NCI-H128 (cell line): ENCODE measurements at regions not wholly inside any gene's neighbourhood (a gene's known extent, or its start where the extent isn't known, plus 50 kb on each side); places are given as distances from the start of the nearest gene placed in this dataset.
"Not testable (repeated sequence)": the region's sequence is repeated elsewhere in the genome, so short reads cannot be mapped to it uniquely, and the experiment has no call there.

Source experiments
- DNase-seq: peaks from one replicate; lab custom pipeline; 2025; ENCODE audit not compliant: unreplicated experiment; lab: John Stamatoyannopoulos, UW

DNA sequence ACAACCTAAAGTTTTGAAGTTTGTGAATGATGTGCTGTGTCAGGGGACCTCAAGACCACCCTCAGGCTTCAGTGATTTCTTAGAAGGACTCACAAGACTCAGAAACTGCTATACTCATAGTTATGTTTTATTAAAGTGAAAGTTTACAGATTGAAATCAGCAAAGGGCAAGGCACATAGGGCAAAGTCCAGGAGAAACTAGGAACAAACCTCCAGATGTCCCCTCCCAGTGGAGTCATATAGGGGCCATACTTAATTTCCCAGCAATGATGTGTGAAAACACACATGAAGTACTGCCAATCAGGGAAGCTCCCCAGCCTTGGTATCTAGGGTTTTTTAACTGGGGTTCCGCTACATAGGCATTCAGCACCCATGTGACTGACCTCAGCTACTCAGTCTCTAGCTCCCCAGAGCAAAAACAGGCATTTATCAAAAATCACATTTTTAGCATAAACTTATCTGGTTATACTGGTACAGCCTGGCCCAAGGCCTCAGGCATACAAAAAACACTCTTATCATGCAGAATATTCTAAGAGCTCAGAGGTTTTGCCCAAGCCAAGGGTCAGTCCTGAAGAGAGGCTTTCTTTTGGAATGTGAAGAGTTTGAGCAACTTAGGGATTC is 74.7 kb upstream of the ANKRD55 start:
- no peak for DNase-seq

DNA sequence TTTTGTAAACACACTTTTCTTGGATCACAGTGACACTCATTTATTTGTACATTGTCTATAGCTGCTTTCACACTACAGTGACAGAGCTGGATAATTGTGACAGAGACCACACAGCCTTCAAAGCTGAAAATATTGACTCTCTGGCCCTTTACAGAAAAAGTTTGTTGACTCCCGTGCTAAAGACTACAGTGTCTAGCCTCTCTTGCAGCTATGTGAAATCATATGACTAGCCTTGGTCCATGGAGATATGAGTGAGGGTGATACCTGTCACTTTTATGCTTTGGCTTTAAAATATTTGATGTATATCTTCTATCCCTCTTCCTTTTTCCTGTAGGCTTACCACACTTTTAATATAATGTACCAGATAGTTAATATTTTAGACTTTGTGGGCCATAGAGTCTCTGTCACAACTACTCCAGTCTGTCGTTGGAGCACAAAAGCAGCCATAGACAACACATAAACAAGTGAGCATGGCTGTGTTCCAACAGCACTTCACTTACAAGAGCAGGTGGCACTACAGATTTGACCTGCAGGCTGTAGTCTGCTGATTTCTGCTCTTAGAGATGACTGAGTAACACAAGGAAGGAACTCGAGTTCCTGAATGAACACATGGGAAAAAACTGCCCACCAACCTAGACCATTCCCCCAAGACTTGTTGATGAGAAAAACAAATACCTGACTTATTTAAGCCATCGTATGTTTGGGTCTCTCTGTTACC is 73.5 kb upstream of the ANKRD55 start:
- DNase-seq = peak; percentile 7

DNA sequence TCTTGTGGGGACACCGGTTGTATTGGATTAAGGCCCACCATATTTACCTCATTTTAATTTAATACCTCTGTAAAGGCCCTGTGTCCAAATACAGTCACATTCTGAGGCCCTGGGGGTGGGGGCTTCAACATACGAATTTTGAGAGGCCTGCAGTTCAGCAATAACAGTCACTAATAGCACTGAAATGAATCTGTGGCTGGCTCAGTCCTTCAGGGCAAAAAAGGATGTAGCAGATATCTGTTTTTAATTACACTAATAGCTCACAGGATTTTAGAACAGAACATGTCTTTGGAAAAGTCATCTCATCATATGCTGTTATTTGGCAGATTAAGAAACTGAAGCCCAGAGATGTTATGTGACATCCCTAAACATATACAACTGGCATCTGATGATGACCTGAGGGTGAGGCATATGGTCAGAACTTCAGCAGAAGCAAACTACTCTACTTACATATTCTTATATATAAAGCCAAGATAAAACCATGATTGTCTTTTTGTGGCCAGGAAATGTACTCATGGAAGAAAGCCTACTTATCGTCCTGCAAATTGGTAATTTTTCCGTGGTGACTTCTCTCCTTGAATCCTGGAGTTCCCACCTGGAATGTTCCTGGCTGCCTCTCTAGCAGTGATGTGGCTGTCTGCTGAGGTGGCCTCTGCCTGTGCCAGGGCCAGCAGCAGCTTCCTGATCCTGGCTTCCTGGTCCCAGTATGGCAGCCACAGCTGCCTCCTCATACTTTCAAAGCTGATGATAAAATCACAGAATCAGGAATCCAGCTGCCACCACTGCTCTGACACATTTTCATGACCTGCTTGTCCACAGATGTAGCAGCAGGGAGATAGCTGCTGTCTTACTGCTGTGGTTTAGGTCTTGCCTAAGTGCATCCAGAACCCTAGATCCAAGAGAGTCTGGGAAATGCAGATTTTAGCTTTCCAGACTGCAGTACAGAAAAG is 72.1 kb upstream of the ANKRD55 start:
- no peak for DNase-seq

DNA sequence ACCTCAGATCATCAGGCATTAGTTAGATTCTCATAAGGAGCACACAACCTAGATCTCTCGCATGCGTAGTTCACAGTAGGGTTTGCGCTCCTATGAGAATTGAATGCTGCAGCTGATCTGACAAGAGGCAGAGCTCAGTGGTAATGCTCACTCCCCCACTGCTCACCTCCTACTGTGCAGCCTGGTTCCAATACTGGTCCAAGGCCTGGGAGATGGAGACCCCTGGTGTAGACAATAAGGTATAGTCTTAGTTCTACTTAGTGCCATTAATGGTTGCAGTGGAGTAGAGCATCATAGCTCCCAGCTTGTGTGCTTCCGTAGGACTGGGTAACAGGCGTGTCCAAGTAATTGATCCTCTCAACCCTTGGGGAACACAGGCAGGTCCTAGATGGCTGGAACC is 70.4 kb upstream of the ANKRD55 start:
- no peak for DNase-seq

DNA sequence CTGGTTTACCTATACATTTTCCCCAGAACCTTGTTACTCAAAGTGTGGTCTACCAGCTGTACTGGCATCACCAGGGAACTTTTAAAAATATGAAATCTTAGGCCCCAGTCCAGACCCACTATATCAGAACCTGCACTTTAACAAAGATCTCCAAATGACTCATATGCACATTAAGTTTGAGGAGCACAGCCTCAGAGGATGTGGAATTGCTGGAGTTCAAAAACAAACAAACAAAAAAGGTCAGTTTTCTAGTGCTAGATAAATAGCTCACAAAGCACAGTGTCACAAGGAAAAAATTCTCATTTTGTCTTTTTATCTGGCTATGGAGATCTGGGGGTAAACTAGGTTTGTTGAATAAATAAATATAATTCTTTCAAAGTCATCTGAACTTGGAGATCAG is 68.9 kb upstream of the ANKRD55 start:
- DNase-seq = no peak

DNA sequence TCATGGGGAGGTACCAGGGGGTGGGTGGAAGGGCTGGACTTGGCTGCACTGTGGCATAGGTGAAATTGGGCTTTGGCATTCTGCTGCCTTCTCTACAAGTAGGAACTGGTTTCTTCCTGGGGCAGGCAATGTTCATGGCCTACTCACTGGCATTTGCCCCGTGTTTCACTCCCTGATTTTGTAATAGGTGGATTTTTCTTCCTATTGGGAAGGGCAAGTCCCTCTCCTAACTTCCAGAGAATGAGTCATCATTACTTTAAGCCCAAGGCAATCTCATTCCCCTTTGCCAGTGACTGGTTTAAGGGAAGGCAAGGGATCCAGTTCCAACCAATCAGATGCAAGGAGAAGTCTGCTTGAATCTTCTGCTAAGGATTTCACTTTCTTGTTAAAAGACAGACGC is 67.9 kb upstream of the ANKRD55 start:
- no peak for DNase-seq

DNA sequence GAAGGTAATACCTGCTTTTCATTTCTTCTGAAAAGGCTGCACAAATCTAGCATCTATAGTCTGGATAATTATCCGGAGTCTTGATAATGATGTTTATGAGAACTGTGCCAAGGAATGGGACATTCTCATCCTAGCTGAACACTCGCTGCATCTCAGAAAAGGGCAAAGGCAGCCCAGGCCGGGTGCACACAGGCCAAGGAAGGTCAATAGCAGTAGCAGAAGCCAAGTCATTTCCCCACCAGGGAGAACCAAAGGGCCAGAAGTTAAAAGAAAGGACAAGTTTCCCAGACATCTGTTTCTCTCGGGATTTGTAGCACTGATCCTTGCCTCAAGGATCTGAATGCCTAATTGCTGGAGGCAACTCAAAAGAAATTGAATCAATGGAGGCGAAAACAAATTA is 66.1 kb upstream of the ANKRD55 start:
- no peak for DNase-seq

DNA sequence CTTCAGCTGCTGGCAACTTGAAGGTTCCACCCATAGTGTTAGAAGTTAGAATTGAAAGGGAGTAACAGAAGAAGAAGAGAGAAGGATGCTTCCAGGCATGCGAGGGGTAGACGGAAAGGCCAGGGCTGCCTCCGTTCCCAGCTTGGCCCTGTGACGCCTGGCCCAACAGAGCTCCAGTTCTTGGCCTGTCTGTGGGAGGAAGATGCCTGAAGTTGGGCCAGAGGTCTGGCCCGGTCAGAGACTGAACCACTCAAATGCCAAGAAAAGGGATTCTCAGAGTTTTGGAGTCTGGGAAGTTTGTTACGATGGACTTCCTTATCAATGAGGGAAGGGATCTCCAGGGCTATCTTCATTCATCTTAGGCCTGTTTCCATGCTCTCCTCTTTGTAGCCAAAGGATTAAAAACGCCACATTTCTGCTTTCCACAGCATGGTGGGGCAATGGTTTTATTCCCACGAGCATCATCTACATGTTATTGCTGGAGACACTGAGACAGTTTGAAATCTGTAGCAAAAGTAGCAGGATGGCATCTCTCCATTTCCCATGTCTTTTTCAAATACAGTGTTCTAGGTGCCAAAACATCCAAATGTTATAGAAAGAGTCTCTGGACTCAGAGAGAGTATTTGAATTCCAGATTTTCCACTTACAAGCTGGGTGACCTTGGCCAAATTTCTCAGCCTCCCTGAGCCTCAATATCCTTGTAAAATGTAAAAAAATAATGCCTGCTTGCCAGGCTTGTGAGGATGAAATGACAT is 65.4 kb upstream of the ANKRD55 start:
- DNase-seq = no peak

DNA sequence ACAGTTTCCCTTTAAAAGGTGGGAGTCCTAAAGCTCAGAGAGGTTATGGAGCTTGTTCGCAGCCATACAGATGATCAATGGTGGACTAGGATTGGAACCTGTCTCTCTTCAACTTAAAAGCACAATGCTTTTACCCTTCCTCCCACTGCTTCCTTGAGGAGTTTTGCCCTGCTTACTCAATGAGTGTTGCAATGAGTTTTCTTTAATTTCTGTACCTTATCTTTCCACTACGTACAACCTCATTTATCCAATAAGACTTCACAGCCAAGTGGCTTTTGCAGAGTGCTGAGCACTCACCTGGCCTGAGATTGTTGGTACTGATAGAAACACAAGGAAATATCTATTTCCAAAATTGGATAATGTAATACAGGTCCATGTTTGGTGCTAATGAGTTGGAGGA is 64.7 kb upstream of the ANKRD55 start:
- DNase-seq = no peak

DNA sequence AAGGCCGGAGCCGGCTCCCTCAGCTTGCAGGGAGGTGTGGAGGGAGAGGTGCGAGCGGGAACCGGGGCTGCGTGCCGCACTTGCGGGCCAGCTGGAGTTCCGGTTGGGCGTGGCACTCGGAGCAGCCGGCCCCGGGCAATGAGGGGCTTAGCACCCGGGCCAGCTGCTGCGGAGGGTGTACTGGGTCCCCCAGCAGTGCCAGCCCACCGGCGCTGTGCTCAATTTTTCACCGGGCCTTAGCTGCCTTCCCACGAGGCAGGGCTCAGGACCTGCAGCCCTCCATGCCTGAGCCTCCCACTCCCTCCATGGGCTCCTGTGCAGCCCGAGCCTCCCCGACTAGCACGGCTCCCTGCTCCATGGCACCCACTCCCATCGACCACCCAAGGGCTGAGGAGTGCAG is 62.2 kb upstream of the ANKRD55 start:
- DNase-seq = not testable (repeated sequence)

DNA sequence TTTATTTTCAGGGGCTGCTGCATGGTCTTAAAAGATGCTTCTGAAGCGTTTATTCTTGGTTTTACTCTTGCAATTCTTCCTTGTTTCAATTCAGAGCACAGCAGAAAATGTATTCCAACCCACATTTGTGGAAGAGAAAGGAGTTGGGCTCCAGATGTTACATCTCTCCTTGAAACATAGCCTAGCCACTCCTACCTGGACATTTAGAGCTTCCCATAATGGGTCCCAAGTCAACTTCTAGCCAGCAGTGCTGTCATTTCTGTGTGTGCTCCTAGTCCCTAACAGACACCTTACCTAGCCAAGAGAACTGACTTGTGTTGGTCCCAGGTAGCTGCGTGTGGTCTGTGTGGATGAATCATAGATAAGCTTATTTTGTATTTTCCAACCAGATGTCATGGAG is 61.2 kb upstream of the ANKRD55 start:
- DNase-seq = no peak

DNA sequence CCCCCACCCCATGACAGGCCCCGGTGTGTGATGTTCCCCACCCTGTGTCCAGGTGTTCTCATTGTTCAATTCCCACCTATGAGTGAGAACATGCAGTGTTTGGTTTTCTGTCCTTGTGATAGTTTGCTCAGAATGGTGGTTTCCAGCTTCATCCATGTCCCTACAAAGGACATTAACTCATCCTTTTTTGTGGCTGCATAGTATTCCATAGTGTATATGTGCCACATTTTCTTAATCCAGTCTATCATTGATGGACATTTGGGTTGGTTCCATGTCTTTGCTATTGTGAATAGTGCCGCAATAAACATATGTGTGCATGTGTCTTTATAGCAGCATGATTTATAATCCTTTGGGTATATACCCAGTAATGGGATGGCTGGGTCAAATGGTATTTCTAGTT is 59.7 kb upstream of the ANKRD55 start:
- DNase-seq = not testable (repeated sequence)

DNA sequence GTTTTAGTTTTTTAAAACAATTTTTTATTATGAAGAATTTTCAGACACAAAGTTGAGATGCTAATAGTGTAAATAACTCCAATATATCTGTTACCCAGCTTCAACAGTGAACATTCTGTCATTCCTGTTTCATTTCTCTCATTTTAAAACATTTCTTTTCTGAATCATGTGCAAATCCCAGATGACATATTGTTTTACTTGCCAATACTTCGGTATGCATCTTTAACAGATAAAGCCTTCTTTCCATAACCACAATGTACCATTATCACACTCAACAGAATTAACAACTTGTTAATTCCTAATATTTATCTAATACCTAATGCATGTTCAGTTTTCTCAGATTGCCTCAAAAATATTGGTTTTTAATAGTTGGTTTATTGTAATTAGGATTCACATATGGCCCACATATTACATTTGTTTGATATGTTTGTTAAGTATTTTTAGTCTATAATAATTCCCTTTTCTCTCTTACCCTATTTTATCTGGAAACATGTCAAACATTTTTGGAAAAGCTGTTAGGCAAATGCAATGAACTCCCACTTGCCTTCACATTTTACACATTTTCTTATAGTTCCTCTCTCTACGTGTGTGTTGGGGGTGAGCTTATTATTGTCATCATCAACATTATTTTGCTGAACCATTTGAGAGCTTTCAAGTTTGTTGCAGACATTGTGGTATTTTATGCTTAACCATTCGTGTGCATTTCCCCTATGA is 58.7 kb upstream of the ANKRD55 start:
- DNase-seq = no peak

DNA sequence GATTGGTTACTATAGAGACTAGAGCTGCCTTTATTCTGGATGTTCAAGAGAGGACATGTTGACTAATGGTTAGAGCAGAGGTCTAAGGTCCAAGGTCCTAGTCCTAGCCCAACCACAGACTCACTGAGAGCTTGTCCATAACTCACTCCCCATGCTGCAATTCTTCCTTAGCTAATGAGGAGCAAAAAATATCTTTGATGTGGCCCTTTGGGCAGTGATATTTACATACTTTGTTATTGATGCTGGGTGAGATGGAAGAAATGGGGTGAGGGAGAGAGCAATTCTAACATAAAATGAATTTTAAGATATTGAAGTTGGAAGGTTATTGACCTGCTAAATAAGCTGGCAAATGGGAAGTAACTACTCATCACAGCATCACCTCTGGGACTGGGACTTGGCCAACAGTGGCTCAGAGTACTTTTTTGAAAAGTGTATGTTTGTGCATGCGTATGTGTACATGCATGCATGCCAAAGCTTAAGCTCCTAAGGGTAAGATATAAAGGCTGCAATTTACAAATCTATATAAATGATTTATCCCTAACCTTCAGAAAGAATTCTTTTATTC is 58.0 kb upstream of the ANKRD55 start:
- DNase-seq = no peak

DNA sequence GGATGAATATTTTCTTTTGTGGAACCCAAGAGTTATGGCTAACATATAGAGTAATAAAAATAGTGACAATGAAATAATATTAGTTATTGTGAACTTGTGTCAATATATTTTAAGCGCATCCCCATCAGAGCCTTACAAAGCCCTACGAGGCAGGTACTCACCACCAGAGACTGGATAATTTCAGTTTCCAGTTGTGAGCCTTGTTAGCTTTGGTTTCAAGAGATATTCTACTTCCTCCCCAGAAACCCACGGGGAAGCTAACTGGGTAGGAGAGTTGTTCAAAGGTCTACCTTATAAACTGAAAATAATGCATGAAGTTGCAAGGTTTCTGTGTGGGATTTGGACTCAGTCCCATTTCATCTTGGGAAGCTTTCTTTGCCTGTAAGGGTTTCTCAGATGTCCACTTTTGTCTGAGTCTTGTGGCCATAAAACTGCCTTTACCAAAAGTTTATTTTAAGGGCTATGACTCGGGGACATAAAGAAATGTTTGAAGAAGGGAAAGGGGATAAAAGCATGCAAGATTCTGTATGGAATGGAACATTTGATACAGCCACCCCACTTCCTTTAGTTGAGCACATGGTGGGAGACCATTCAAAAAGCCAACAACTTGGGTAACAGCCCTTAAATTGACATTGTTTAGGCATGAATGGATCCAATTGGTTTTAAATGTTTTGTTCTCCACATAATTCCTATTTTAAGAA is 57.4 kb upstream of the ANKRD55 start:
- DNase-seq = no peak

DNA sequence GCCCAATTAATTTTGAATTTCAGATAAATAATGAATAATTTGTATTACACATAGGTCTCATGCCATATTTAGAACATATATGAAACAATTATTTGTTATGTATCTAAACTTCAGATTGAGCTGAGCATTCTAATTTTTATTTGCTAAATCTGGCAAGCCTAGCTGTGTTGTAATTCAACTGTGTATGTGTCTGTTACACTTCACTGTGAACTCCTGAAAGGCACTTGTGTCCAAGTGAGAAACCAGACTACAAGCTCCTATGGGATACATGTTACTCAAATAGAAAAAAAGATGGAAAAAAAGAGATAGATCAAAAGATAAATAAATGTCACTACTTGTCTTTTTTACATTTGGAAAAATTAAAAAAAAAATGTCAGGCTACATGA is 56.5 kb upstream of the ANKRD55 start:
- DNase-seq = no peak

DNA sequence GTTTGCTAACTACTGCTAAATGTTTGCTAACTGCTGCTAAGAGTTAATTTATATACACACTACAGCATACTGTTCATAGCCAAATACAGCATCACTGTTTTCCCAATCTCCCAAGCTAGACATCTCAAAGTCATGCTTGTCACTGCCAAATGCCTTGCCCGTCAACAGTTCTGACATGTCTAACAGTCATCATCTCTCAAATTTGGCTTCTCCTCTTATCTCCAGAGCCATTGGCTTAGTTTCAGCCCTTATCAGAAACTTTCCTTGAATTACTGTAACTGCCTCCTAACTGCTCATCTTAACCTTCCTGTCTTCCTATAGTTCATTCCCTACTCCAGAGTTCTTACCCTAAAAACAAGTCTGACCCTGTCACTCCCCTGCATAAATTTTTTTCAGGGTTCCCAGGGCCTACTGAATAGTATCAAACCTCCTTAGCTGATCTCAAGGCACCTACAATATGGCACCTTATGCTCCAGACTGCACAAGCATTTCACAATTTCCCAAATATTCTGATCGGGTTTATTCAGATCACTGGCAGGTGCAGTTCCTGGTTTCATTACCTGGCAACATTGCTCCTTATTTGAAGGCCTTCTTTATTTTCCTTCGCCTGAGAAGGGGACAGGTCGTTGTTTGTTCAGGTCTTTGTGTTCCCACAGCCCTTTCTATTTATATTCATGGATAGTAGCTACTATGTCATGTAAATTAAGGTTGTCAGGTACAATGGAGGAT is 55.9 kb upstream of the ANKRD55 start:
- no peak for DNase-seq

DNA sequence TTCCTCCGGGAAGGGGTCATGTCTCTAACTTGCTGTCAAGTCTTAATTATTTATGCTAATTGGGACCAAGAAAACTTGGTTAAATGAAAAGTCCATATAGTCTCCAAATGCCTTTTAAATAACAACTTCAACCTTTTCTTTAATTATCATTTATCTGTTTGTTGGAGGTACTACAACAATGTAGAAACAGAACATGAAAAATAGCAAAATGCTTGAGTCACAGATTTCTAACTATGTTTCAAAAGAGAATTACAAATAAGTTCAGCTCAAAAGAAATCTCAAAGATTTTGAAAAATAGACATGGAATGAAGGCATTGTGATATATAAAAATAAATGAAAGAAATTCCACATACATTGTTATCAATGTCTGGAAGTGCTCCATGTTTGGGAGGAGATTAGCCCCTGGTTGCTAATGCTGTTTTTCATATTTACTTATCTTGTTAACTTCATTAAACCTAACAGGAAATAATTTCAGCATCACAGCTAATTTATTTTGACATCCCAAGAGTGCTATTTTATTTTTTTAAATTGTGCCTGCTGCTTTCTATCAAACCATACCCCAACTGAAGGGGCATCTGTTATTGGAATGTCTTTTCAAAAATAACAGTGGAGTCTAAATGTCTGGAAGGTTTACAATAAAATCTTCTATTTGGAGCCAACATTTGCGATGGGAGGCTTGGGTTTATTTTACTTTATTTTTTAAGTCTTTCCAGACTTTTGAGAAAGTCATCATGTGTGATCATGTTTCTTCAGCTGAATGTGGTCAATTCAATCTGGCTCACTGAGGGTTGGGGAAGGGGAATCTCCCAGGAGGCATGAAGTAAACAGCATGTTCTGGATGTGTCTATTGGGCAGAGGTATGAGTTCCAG is 53.1 kb upstream of the ANKRD55 start:
- no peak for DNase-seq
